Kidney epithelial cell (primary cell): ENCODE measurements at regions not wholly inside any gene's neighbourhood (a gene's known extent, or its start where the extent isn't known, plus 50 kb on each side); places are given as distances from the start of the nearest gene placed in this dataset.

Source experiments
- DNase-seq: peaks from one replicate; pipeline ENCODE4 v3.0.0-alpha.2; 2010; ENCODE audit warnings: low read depth
- H3K27me3 ChIP-seq: 2 replicates; pipeline ENCODE4 v1.6.0; 2011; ENCODE audit warnings: low read length; ENCODE audit not compliant: control insufficient read depth, insufficient read depth
- H3K36me3 ChIP-seq: 2 replicates; pipeline ENCODE4 v1.5.1; 2011; ENCODE audit warnings: low read length; ENCODE audit not compliant: control insufficient read depth, insufficient read depth
- H3K4me3 ChIP-seq: 2 replicates; pipeline ENCODE4 v1.5.1; 2011; ENCODE audit warnings: low read depth, mild to moderate bottlenecking, control low read depth, low read length
- TF ChIP-seq, protein P1 (sequence below): IDR thresholded peaks from 2 replicates; pipeline ENCODE4 v1.5.1; 2011; ENCODE audit warnings: mild to moderate bottlenecking, moderate library complexity, low read length, control low read depth, inconsistent platforms; ENCODE audit not compliant: insufficient read depth, poor library complexity, severe bottlenecking

- DNase-seq, result no peak
- no peaks in the 10 kb centered on the region for H3K27me3 ChIP-seq
- H3K4me3 ChIP-seq, result no peak overlapping the region
- TF ChIP-seq, protein P1, sequence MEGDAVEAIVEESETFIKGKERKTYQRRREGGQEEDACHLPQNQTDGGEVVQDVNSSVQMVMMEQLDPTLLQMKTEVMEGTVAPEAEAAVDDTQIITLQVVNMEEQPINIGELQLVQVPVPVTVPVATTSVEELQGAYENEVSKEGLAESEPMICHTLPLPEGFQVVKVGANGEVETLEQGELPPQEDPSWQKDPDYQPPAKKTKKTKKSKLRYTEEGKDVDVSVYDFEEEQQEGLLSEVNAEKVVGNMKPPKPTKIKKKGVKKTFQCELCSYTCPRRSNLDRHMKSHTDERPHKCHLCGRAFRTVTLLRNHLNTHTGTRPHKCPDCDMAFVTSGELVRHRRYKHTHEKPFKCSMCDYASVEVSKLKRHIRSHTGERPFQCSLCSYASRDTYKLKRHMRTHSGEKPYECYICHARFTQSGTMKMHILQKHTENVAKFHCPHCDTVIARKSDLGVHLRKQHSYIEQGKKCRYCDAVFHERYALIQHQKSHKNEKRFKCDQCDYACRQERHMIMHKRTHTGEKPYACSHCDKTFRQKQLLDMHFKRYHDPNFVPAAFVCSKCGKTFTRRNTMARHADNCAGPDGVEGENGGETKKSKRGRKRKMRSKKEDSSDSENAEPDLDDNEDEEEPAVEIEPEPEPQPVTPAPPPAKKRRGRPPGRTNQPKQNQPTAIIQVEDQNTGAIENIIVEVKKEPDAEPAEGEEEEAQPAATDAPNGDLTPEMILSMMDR, result no peak
- H3K36me3 ChIP-seq, result no peaks in the 10 kb centered on the region
Measured at GRCh38 chr5:30341466-30341865, 852.0 kb upstream of the CDH6 start.

DNA sequence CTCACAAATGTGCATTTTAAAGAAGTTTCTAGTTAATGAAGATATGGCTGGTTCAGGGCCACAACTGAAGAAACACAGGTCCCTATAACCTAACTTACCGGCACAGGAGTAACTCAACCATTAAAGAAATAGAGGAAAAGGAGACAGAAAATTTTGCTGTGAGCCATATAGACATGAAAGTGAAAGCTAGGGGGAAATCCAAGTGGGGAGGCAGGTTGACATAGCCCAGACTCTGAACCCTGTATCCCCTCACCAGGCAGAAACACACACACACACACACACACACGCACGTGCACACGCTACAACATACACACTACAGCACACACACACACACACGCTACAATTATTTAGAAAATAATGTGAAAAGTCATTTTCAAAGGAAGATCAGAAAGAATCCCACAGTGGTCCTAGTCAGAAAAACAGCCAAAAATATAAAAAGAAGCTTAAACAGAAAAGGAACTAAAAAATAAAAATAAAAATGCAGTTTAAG is 856.4 kb upstream of the CDH6 start:
- TF ChIP-seq, protein P1, result no peak
- H3K36me3 ChIP-seq, result no peaks in the 10 kb centered on the region
- DNase-seq, result no peak
- H3K27me3 ChIP-seq, result no peaks in the 10 kb centered on the region
- H3K4me3 ChIP-seq, result no peak overlapping the region

DNA sequence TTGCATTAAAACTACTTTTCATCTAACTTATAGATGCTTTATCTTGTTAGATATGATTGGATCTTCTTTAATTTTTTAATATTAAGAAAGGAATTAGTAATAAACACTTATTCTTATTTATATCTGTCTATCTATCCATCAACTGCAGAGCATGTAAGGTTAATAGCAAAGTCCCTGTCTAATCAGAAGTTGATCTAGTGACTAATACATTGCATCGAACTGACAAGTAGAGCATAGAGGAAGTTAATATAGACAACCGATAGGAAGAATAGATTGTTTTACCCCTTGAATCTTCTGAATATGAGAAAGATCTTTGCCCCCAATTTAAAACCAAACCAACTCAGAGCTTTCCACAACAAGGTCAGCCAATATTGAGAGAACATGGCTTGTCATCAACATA is 862.0 kb upstream of the CDH6 start:
- Histone ChIP-seq H3K36me3 (no peaks in the 10 kb centered on the region), H3K27me3 (no peaks in the 10 kb centered on the region), H3K4me3 (no peak overlapping the region)
- no peak for DNase-seq
- TF ChIP-seq, protein P1, result no peak

DNA sequence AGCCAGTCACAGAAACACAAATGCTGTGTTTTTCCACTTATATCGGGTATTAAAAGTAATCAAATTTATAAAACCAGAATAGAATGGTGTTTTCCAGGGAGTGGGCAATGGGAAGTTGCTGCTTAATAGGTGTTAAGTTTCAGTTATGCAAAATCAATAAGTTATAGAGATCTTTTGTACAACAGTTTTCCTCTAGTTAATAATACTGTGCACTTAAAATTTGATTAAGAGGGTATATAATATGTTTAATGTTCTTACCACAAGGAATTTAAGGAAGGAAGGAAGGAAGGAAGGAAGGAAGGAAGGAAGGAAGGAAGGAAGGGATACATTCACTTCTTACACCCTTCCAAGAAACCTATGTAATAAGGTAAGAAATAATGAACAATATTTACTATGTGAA is 867.7 kb upstream of the CDH6 start:
- no peaks in the 10 kb centered on the region for H3K36me3 ChIP-seq
- TF ChIP-seq, protein P1, result no peak
- H3K4me3 ChIP-seq, result no peak overlapping the region
- no peaks in the 10 kb centered on the region for H3K27me3 ChIP-seq
- no peak for DNase-seq

DNA sequence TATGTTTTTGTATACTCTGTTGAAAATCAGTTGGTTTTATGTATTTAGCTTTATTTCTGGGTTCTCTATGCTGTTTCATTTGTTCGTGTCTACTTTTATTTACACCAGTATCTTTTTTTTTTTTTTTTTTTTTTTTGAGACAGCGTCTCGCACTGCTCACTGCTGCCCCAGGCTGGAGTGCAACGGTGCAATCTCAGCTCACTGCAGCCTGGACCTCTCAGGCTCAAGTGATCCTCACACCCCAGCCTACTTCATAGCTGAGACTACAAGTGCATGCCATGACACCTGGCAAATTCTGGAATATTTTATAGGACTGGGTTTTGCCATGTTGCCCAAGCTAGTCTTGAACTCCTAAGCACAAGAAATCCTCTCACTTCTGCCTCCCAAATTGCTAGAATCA is 869.4 kb upstream of the CDH6 start:
- H3K36me3 ChIP-seq, result no peaks in the 10 kb centered on the region
- no peak for DNase-seq
- no peak overlapping the region for H3K4me3 ChIP-seq
- H3K27me3 ChIP-seq, result no peaks in the 10 kb centered on the region
- TF ChIP-seq, protein P1, result no peak

- H3K4me3 ChIP-seq, result no peak overlapping the region
- DNase-seq, result no peak
- H3K27me3 ChIP-seq, result peaks cover 2% of the 10 kb centered on the region
- TF ChIP-seq, protein P1, result no peak
- no peaks in the 10 kb centered on the region for H3K36me3 ChIP-seq
Measured at GRCh38 chr5:30287890-30288289, 905.6 kb upstream of the CDH6 start.
